G401 (cell line): ENCODE measurements at regions not wholly inside any gene's neighbourhood (a gene's known extent, or its start where the extent isn't known, plus 50 kb on each side); places are given as distances from the start of the nearest gene placed in this dataset.

Experiments used
- DNase-seq: peaks from one replicate; pipeline ENCODE4 v3.0.0-alpha.2; 2015; ENCODE audit warnings: low spot score
- in situ Hi-C: cut with HindIII; loops from 2 replicates; pipeline ENCODE4 v1.10.0; 2016; ENCODE audit warnings: low sequenced_read_pairs, mixed read lengths

GRCh38 chr12:58529897-58530741, 390.2 kb downstream of the LRIG3 start:
- in situ Hi-C loops: no loop called here
- DNase-seq: no peak

DNA sequence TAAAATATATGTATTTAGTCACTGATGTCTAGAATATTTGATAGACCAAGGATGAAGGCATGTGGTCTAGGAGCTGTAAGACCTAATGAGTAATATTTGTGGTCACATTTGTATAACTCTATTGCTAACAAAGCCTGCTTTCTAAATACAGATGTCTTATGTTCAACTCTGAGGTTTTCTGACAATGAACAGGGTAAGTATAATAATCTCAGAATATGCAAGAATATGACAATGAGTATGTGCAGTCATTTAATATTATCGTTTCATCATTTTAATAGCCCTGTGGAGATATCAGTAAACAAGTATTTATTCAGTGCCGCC, 389.6 kb downstream of the LRIG3 start:
- in situ Hi-C loops: no loop called here
- no peak for DNase-seq

DNA sequence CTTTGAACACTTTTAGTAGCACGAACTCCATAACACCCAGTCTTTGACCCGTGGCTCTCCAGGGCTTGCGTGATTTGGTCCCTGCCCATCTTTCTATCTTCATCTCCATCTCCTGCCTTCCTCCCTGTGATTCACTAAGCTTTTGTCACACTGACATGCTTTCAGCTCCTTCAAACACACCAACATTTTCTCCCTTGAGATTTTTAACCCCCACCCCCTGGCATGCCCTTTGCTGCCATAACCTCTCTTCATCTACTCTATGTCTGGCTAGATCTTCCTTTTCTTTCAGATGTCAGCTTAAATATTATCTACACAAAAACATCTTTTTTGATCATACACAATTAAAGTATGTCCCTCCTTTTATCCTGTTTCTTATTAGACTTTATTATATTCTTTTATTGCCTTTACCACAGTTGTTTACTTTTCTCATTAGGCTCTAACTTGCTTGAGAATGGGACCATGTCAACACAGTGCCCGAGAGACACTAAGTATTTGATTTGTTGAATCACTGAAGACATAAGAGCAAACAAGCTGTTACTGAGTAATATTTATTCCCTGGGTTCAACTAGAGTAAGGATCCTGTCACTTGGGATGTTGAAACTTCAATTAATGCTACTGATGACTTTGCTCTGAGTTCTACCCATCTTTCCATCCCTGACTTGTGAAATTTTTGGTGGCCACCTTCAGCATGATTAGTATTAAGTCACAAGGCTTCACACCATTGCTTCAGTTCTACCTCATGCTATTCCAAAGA, 387.3 kb downstream of the LRIG3 start:
- in situ Hi-C loops: no loop called here
- no peak for DNase-seq

- no peak for DNase-seq
- in situ Hi-C loops: no loop called here
Observed at GRCh38 chr12:58533652-58534051, 386.7 kb downstream of the LRIG3 start.

GRCh38 chr12:58537278-58537677, 383.0 kb downstream of the LRIG3 start:
- in situ Hi-C loops: no loop called here
- no peak for DNase-seq

DNA sequence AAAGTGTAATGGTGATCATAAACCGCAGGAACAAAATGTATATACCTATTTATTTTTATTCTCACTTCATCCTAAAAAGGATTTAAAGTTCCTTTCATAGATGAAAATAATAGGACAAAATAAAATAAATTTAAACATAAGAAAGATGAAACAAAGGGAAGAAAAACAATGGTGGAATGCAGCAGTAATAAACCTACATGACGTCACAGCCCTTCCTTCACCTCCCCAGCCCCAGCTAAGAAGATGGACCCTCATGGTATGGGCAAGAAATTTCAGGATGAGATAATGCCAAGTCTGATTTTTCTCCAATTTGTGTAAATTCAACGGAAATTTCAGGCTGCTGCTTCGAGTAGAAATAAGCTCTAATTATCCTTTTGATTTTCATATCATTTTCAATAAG, 381.0 kb downstream of the LRIG3 start:
- no peak for DNase-seq
- in situ Hi-C loops: no loop called here

- in situ Hi-C loops: no loop called here
- peak; percentile 40 for DNase-seq
Observed at GRCh38 chr12:58540480-58541299, 379.6 kb downstream of the LRIG3 start.

- in situ Hi-C loops: no loop called here
- no peak for DNase-seq
Observed at GRCh38 chr12:58541300-58541690, 379.0 kb downstream of the LRIG3 start.

- DNase-seq: no peak
- in situ Hi-C loops: no loop called here
Observed at GRCh38 chr12:58544281-58544680, 376.0 kb downstream of the LRIG3 start.

DNA sequence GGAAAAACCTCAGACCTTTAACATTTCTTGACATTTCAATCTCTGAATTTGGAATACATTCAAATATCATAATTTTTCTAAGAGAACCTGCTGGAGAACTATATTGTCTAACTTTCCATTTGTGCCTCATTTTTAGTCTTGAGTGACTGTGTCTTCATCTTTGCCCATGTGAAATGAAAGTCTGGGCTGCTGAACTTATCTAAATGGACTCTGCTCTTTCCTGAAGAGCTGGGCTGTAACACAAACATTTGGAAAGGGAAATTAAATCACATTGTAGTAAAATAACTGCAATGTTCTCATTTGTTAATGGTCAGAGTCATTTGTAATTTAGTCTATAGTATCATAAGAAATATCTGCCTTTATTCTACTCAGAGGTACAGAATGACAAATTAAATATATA, 373.1 kb downstream of the LRIG3 start:
- DNase-seq: no peak
- in situ Hi-C loops: no loop called here

GRCh38 chr12:58548801-58549200, 371.5 kb downstream of the LRIG3 start:
- in situ Hi-C loops: no loop called here
- DNase-seq: no peak

- in situ Hi-C loops: no loop called here
- no peak for DNase-seq
Observed at GRCh38 chr12:58554522-58555157, 365.7 kb downstream of the LRIG3 start.

DNA sequence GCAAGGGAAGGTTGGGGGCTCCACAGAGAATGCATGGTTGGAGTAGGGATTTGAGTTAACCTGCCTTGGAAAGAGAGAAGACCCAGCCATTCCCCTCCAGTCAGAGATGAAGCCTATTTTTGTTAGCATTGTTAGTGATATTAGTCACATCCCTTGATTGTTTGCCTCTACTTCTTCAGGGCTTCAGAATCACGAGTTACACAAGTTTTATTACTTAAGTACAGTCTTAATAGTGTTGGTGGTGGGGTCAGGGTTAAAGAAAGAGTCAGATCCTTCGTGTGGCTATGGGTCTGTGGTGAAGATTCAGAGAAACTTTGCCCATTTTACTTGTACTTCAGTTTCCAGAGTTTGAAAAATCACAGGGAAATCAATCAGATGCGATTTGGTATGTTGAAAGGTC, 363.1 kb downstream of the LRIG3 start:
- in situ Hi-C loops: no loop called here

DNA sequence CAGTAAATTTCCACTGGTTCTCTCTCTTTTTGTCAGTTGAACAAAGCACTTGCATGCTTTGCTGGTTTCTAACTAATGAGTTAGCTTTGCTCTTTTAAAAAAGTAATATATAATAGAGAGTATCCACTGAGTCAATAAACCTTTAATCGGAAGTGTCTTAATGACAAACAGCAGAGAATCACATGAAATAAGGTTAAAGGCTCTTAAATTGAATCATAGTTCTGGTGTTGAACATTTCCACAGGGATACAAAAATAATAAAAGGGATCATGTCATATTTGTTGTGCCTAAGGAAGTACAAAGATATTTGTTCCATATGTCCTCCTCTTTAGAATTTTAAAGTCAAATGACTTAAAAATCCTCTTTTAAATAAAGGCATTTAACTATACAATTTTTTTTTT, 362.6 kb downstream of the LRIG3 start:
- no peak for DNase-seq

More for the DNA sequence above, 363.1 kb downstream of the LRIG3 start:
- DNase-seq: no peak

DNA sequence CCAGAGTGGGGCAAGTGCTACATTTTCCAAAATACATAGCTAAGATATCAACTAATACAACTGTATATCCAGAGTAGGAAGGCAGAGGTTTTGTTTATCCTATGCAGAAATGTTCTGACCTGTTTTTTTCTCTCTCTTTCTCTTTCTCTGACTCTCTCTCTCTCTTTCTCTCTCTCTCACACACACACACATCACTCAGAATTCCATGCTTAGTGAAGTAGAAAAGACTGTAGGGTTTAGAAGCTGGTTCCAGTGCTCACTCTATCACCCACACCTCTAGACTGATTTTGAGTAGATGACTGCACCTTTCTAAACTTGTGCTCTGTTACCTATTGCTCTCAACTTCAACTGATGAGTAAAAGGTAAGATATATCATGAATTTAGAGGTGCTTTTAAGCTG, 356.7 kb downstream of the LRIG3 start:
- in situ Hi-C loops: no loop called here
- no peak for DNase-seq

More for the DNA sequence above, 362.6 kb downstream of the LRIG3 start:
- in situ Hi-C loops: no loop called here

GRCh38 chr12:58564721-58565120, 355.6 kb downstream of the LRIG3 start:
- in situ Hi-C loops: no loop called here
- no peak for DNase-seq

DNA sequence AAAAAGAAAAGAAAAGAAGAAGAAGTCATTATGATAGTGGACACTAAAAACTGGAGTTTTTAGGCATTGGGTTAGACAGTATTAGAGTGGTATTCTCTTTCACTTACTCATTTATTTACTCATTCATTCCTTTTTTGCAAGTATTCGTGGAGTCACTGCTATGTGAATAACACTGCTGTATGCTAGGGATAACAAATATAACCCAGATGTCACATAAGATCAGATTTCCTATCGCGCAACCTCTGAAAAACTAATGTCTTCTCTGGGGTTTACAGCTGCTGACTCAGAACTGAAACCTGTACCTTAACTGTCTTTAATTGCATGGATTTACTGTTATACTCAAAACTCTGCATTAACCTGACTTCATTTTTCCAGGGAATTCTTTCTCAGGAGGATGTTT, 353.7 kb downstream of the LRIG3 start:
- in situ Hi-C loops: no loop called here
- DNase-seq: no peak

GRCh38 chr12:58567189-58567588, 353.1 kb downstream of the LRIG3 start:
- DNase-seq: no peak
- in situ Hi-C loops: no loop called here

DNA sequence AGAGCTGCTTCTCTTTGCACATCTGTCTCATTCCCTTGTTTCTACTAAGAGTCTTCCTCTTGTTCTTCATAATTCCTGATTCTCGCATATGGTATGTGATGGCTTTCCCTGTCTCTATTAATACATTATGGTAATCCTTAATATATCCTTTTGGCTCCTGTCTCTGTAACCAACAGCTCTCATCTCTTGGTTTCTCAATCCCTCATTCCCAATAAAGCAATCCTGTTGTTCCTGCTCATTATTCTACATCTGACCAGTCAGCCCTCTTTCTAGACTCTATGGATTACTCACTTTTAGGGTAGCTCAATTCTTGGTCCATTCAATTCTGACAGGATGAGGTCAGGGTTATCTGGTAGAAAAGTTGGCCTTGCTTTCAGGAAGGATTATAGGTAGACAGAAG, 349.9 kb downstream of the LRIG3 start:
- no peak for DNase-seq
- in situ Hi-C loops: no loop called here

GRCh38 chr12:58575256-58575655, 345.0 kb downstream of the LRIG3 start:
- no peak for DNase-seq
- in situ Hi-C loops: no loop called here
